ENCODE measurements at regions not wholly inside any gene's neighbourhood (a gene's known extent, or its start where the extent isn't known, plus 50 kb on each side); places are given as distances from the start of the nearest gene placed in this dataset.
"Not testable (repeated sequence)": the region's sequence is repeated elsewhere in the genome, so short reads cannot be mapped to it uniquely, and the experiment has no call there.

- intact Hi-C loops (cut with DNase I), result no loop called here
- ATAC-seq (no peak), DNase-seq (no peak)
These were observed 124.5 kb downstream of the AKAP11 start for GRCh38 chr13:42396501-42396900.

- ATAC-seq (no peak), DNase-seq (no peak)
- intact Hi-C loops (cut with DNase I), result no loop called here
These were observed 125.1 kb downstream of the AKAP11 start for GRCh38 chr13:42396901-42397655.

GRCh38 chr13:42398533-42398932, 126.6 kb downstream of the AKAP11 start:
- intact Hi-C loops (cut with DNase I), result no loop called here
- DNase-seq (no peak), ATAC-seq (no peak)

- DNase-seq (no peak), ATAC-seq (no peak)
- intact Hi-C loops (cut with DNase I), result no loop called here
These were observed 128.4 kb downstream of the AKAP11 start for GRCh38 chr13:42400188-42400833.

- intact Hi-C loops (cut with DNase I), result no loop called here
- DNase-seq (no peak), ATAC-seq (no peak)
These were observed 129.4 kb downstream of the AKAP11 start for GRCh38 chr13:42401376-42401775.

GRCh38 chr13:42405665-42406390, 133.9 kb downstream of the AKAP11 start:
- peak in 1 of 2 donors; percentile 12 for ATAC-seq
- intact Hi-C loops (cut with DNase I), result no loop called here
- no peak for DNase-seq

GRCh38 chr13:42409075-42409474, 137.1 kb downstream of the AKAP11 start:
- no peak for DNase-seq
- ATAC-seq, result no peak
- intact Hi-C loops (cut with DNase I), result no loop called here

- ATAC-seq, result no peak
- intact Hi-C loops (cut with DNase I), result no loop called here
These were observed 137.6 kb downstream of the AKAP11 start for GRCh38 chr13:42409551-42409950.

GRCh38 chr13:42412812-42413483, 141.0 kb downstream of the AKAP11 start:
- DNase-seq, result no peak
- ATAC-seq, result no peak
- intact Hi-C loops (cut with DNase I), result no loop called here

More at GRCh38 chr13:42409551-42409950, 137.6 kb downstream of the AKAP11 start:
- DNase-seq, result no peak

- no peak for ATAC-seq
- intact Hi-C loops (cut with DNase I), result no loop called here
- DNase-seq, result no peak
These were observed 141.5 kb downstream of the AKAP11 start for GRCh38 chr13:42413484-42413815.

GRCh38 chr13:42417626-42418025, 145.7 kb downstream of the AKAP11 start:
- DNase-seq (no peak), ATAC-seq (no peak)
- intact Hi-C loops (cut with DNase I), result no loop called here

- ATAC-seq (no peak), DNase-seq (no peak)
- intact Hi-C loops (cut with DNase I), result no loop called here
These were observed 146.2 kb downstream of the AKAP11 start for GRCh38 chr13:42418184-42418583.

GRCh38 chr13:42420304-42420703, 148.4 kb downstream of the AKAP11 start:
- ATAC-seq (no peak), DNase-seq (no peak)
- intact Hi-C loops (cut with DNase I), result no loop called here

GRCh38 chr13:42422681-42423080, 150.7 kb downstream of the AKAP11 start:
- DNase-seq (no peak), ATAC-seq (no peak)
- intact Hi-C loops (cut with DNase I), result no loop called here

- intact Hi-C loops (cut with DNase I), result no loop called here
- ATAC-seq (no peak), DNase-seq (no peak)
These were observed 149.8 kb upstream of the TNFSF11 start for GRCh38 chr13:42424182-42424581.

- DNase-seq, result no peak
- intact Hi-C loops (cut with DNase I), result no loop called here
- no peak for ATAC-seq
These were observed 128.6 kb upstream of the TNFSF11 start for GRCh38 chr13:42445354-42445753.

- intact Hi-C loops (cut with DNase I); DNase-seq; ATAC-seq: not testable (repeated sequence)
These were observed 127.4 kb upstream of the TNFSF11 start for GRCh38 chr13:42446597-42446996.

GRCh38 chr13:42453091-42453645, 120.8 kb upstream of the TNFSF11 start:
- ATAC-seq (no peak), DNase-seq (no peak)
- intact Hi-C loops (cut with DNase I), result no loop called here

GRCh38 chr13:42454749-42455148, 119.2 kb upstream of the TNFSF11 start:
- no peak for ATAC-seq
- intact Hi-C loops (cut with DNase I), result no loop called here
- DNase-seq, result no peak

- DNase-seq, result no peak
- intact Hi-C loops (cut with DNase I), result no loop called here
- ATAC-seq, result no peak
These were observed 115.8 kb upstream of the TNFSF11 start for GRCh38 chr13:42458193-42458592.
